ENCODE measurements at regions not wholly inside any gene's neighbourhood (a gene's known extent, or its start where the extent isn't known, plus 50 kb on each side); places are given as distances from the start of the nearest gene placed in this dataset.

DNA sequence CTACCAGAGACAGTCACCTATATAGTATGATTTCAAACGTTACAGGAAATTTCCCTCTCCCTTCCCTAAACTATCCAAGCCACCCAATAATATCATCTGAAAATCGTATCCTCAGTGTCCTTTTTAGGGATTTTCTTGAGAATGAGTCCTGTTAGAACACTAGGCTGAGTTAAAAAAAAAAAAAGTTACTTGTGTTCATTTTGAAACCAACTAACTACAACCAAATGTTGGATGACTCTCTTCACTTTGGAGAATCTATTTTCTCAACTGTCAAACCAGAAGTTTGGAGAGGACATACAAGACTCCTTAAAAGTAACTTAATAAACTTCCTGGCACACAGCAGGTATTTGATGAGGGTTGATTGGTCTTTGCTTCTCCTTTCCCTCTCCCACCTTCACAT lies 183.2 kb upstream of the SESN3 start:
- TF ChIP-seq FOXM1 (IDR thresholded peaks at IDR 0.05; ENCODE audit: borderline replicate concordance, low read depth) (no peak), TEAD4 (IDR thresholded peaks at IDR 0.05) (no peak), EGR1 (IDR thresholded peaks at IDR 0.05) (no peak), YY1 (IDR thresholded peaks at IDR 0.05; ENCODE audit: low read depth) (no peak), EP300 (IDR thresholded peaks at IDR 0.05; ENCODE audit: borderline replicate concordance) (no peak), RAD21 (IDR thresholded peaks at IDR 0.05; ENCODE audit: low read depth) (no peak)
- TF ChIP-seq, protein P1, sequence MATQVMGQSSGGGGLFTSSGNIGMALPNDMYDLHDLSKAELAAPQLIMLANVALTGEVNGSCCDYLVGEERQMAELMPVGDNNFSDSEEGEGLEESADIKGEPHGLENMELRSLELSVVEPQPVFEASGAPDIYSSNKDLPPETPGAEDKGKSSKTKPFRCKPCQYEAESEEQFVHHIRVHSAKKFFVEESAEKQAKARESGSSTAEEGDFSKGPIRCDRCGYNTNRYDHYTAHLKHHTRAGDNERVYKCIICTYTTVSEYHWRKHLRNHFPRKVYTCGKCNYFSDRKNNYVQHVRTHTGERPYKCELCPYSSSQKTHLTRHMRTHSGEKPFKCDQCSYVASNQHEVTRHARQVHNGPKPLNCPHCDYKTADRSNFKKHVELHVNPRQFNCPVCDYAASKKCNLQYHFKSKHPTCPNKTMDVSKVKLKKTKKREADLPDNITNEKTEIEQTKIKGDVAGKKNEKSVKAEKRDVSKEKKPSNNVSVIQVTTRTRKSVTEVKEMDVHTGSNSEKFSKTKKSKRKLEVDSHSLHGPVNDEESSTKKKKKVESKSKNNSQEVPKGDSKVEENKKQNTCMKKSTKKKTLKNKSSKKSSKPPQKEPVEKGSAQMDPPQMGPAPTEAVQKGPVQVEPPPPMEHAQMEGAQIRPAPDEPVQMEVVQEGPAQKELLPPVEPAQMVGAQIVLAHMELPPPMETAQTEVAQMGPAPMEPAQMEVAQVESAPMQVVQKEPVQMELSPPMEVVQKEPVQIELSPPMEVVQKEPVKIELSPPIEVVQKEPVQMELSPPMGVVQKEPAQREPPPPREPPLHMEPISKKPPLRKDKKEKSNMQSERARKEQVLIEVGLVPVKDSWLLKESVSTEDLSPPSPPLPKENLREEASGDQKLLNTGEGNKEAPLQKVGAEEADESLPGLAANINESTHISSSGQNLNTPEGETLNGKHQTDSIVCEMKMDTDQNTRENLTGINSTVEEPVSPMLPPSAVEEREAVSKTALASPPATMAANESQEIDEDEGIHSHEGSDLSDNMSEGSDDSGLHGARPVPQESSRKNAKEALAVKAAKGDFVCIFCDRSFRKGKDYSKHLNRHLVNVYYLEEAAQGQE (IDR thresholded peaks at IDR 0.05; ENCODE audit: low read depth), result no peak
